Spleen (tissue), 11 donors: ENCODE measurements at regions not wholly inside any gene's neighbourhood (a gene's known extent, or its start where the extent isn't known, plus 50 kb on each side); places are given as distances from the start of the nearest gene placed in this dataset.

Experiments
- DNase-seq: peaks from one replicate; pipeline ENCODE4 v3.0.0-alpha.2; 2020
- H3K27ac ChIP-seq, 8 donors: fragments of 200-600 bp; sonication (generic) in 7 of 8; 1 replicate in 4 of 8; 2 replicates in 4 of 8; pipeline versions ENCODE4 v1.5.0 to v1.8.0; 2016 to 2021; ENCODE audit warnings: inconsistent platforms in 4 of 8, mild to moderate bottlenecking in 4 of 8, moderate library complexity in 1 of 8
- H3K27me3 ChIP-seq, 7 donors: fragments of 200-600 bp; sonication (generic) in 6 of 7; replicated peaks in 1 of 7; 1 replicate in 4 of 7; 2 replicates in 3 of 7; pipeline versions ENCODE4 v1.5.0 to v1.8.0; 2016 to 2021; ENCODE audit warnings: inconsistent platforms in 3 of 7, mild to moderate bottlenecking in 1 of 7
- H3K36me3 ChIP-seq, 6 donors: fragments of 200-600 bp; sonication (generic) in 5 of 6; 1 replicate in 4 of 6; 2 replicates in 2 of 6; pipeline versions ENCODE4 v1.5.0 to v1.8.0; 2016 to 2021; ENCODE audit warnings: inconsistent platforms in 2 of 6
- H3K4me1 ChIP-seq, 6 donors: fragments of 200-600 bp; sonication (generic) in 5 of 6; 1 replicate in 3 of 6; 2 replicates in 3 of 6; pipeline versions ENCODE4 v1.5.0 to v1.8.0; 2016 to 2021; ENCODE audit warnings: inconsistent platforms in 3 of 6
- H3K4me3 ChIP-seq, 8 donors: fragments of 200-600 bp; sonication (generic) in 7 of 8; 1 replicate in 4 of 8; 2 replicates in 4 of 8; pipeline versions ENCODE4 v1.5.0 to v1.8.0; 2016 to 2021; ENCODE audit warnings: inconsistent platforms in 4 of 8, mild to moderate bottlenecking in 4 of 8, moderate library complexity in 2 of 8
- H3K9me3 ChIP-seq, 8 donors: fragments of 200-600 bp; sonication (generic) in 7 of 8; 1 replicate in 4 of 8; 2 replicates in 4 of 8; pipeline versions ENCODE4 v1.5.0 to v1.8.0; 2016 to 2021; ENCODE audit warnings: inconsistent platforms in 4 of 8
- CTCF ChIP-seq, 11 experiments: fragments of 200-600 bp in 7 of 11; fragments of 450-650 bp in 4 of 11; sonication (generic) in 4 of 11; IDR thresholded peaks in 8 of 11; conservative IDR thresholded peaks in 3 of 11; 1 replicate in 7 of 11; 2 replicates in 4 of 11; pipeline versions ENCODE4 v1.4.0 to v1.8.0; 2016 to 2021; ENCODE audit warnings: antibody characterized with exemption in 11 of 11, inconsistent platforms in 4 of 11, mild to moderate bottlenecking in 1 of 11
- POLR2A ChIP-seq, 3 donors: fragments of 450-650 bp; IDR thresholded peaks; one replicate each; pipeline ENCODE4 v1.5.1; 2017; ENCODE audit warnings: antibody characterized with exemption in 3 of 3, mild to moderate bottlenecking in 1 of 3
- POLR2AphosphoS5 ChIP-seq, 3 donors: sonication (generic); formaldehyde crosslinking; IDR thresholded peaks; one replicate each; pipeline ENCODE4 v1.5.1; 2017; ENCODE audit warnings: antibody characterized with exemption in 3 of 3
- WGBS, 5 donors: extraction: QIAGEN DNeasy Blood & Tissue Kit in 3 of 5; methylation state at CpG; one replicate each; pipeline versions ENCODE4 v1.1.5 to v1.1.7; 2013 to 2018; 5-methylcytosine and 5-hydroxymethylcytosine counted together
- intact Hi-C: fragments of 100-400 bp; cut with DNase I; formaldehyde crosslinking; loops from one replicate; pipeline ENCODE4 v1.15.0; 2023; ENCODE audit warnings: low total_unique reads
- donor health status: healthy with polysubstance abuse.
- donor health status: DM: no; HTN: no; CAD: no; lungs with moderate emphysema.
- donor health status: DM: no; HTN: no; CAD: no.
- donor health status: Bipolar disorder and iron deficiency.
- donor health status: healthy.
- donor health status: DM: no; HTN: no; CAD: no.
- donor health status: DM: yes; HTN: yes; CAD: no.

- no peak for DNase-seq
- TF ChIP-seq CTCF (IDR thresholded peaks at IDR 0.05 in 8 of 11, conservative IDR thresholded peaks at IDR 0.05 in 3 of 11) (no peak), POLR2A (IDR thresholded peaks at IDR 0.05) (no peak), POLR2AphosphoS5 (IDR thresholded peaks at IDR 0.05) (no peak)
- Histone ChIP-seq H3K4me3 (no peak overlapping the region), H3K9me3 (no peaks in the 10 kb centered on the region), H3K27ac (no peak overlapping the region), H3K27me3 (peaks cover 0 to 10% (median 0%) of the 10 kb centered on the region in 7 donors), H3K36me3 (no peaks in the 10 kb centered on the region), H3K4me1 (no peaks in the 10 kb centered on the region)
- 81 to 100% (median 96%) methylated on average over 1 of the region's 1 CpG for WGBS, 5 donors
- intact Hi-C loops = no loop called here
Observed at GRCh38 chr14:70269582-70269981, 80.8 kb upstream of the SLC8A3 start.

GRCh38 chr14:70268760-70269159 lies 80.0 kb upstream of the SLC8A3 start:
- Histone ChIP-seq H3K9me3 (no peaks in the 10 kb centered on the region), H3K27me3 (peaks cover 0 to 15% (median 4%) of the 10 kb centered on the region in 7 donors), H3K4me1 (no peaks in the 10 kb centered on the region), H3K4me3 (no peak overlapping the region), H3K27ac (no peak overlapping the region), H3K36me3 (no peaks in the 10 kb centered on the region)
- no peak for DNase-seq
- WGBS, 5 donors = 70 to 87% (median 81%) methylated on average over 2 of the region's 2 CpGs
- TF ChIP-seq POLR2AphosphoS5 (IDR thresholded peaks at IDR 0.05) (no peak), CTCF (IDR thresholded peaks at IDR 0.05 in 8 of 11, conservative IDR thresholded peaks at IDR 0.05 in 3 of 11) (no peak), POLR2A (IDR thresholded peaks at IDR 0.05) (no peak)
- intact Hi-C loops = no loop called here

GRCh38 chr14:70266157-70266556 lies 77.4 kb upstream of the SLC8A3 start:
- Histone ChIP-seq H3K9me3 (no peaks in the 10 kb centered on the region), H3K27me3 (peaks cover 0 to 25% (median 4%) of the 10 kb centered on the region in 7 donors), H3K4me1 (no peaks in the 10 kb centered on the region), H3K36me3 (no peaks in the 10 kb centered on the region), H3K27ac (no peak overlapping the region), H3K4me3 (no peak overlapping the region)
- intact Hi-C loops = no loop called here
- TF ChIP-seq POLR2A (IDR thresholded peaks at IDR 0.05) (no peak), POLR2AphosphoS5 (IDR thresholded peaks at IDR 0.05) (no peak), CTCF (IDR thresholded peaks at IDR 0.05 in 8 of 11, conservative IDR thresholded peaks at IDR 0.05 in 3 of 11) (no peak)
- DNase-seq = no peak
- WGBS, 5 donors = 73 to 94% (median 85%) methylated on average over 2 of the region's 2 CpGs

- H3K4me3 ChIP-seq = no peak overlapping the region
- no peaks in the 10 kb centered on the region for H3K36me3 ChIP-seq
- intact Hi-C loops = no loop called here
- no peak overlapping the region for H3K27ac ChIP-seq
- peaks cover 0 to 25% (median 4%) of the 10 kb centered on the region in 7 donors for H3K27me3 ChIP-seq
- H3K4me1 ChIP-seq = no peaks in the 10 kb centered on the region
- DNase-seq = no peak
- TF ChIP-seq POLR2AphosphoS5 (IDR thresholded peaks at IDR 0.05) (no peak), CTCF (IDR thresholded peaks at IDR 0.05 in 8 of 11, conservative IDR thresholded peaks at IDR 0.05 in 3 of 11) (no peak), POLR2A (IDR thresholded peaks at IDR 0.05) (no peak)
- WGBS, 5 donors = 76 to 93% (median 89%) methylated on average over 2 of the region's 2 CpGs
- H3K9me3 ChIP-seq = no peaks in the 10 kb centered on the region
Observed at GRCh38 chr14:70265422-70265821, 76.7 kb upstream of the SLC8A3 start.
